AG04449 (cell line): ENCODE measurements at regions not wholly inside any gene's neighbourhood (a gene's known extent, or its start where the extent isn't known, plus 50 kb on each side); places are given as distances from the start of the nearest gene placed in this dataset.

Experiments
- CTCF ChIA-PET: fragments of 350-600 bp; formaldehyde crosslinking; extraction: SDS; loops from one replicate; lab custom pipeline; 2021; ENCODE audit warnings: antibody characterized with exemption; lab: Yijun Ruan, JAX
- POLR2A ChIA-PET: fragments of 400-600, 350-600 bp; formaldehyde crosslinking; extraction: SDS; loops from one replicate; lab custom pipeline; 2020; ENCODE audit warnings: antibody characterized with exemption, inconsistent platforms; lab: Yijun Ruan, JAX
- DNase-seq: peaks from one replicate; pipeline ENCODE4 v3.0.0-alpha.2; 2010; ENCODE audit warnings: low read depth, low spot score
- H3K4me3 ChIP-seq: 2 replicates; pipeline ENCODE4 v1.5.1; 2011; ENCODE audit warnings: low read depth, mild to moderate bottlenecking, control low read depth, low read length
- CTCF ChIP-seq: IDR thresholded peaks from one replicate; pipeline ENCODE4 v1.5.1; 2011; ENCODE audit warnings: mild to moderate bottlenecking, moderate library complexity, low read length, control low read depth, inconsistent platforms; ENCODE audit not compliant: insufficient read depth; ENCODE audit errors: missing control alignments

- DNase-seq, result no peak
- no peak overlapping the region for H3K4me3 ChIP-seq
- no peak for TF ChIP-seq CTCF
- ChIA-PET CTCF (interaction anchor here (1.0 kb wide), 1 partner anchor 49 kb away, joined by 3 read pairs; no protein-coding TSS in a partner anchor), POLR2A (no interaction called here)
Measured at GRCh38 chr17:79342376-79342775, 267.8 kb downstream of the ENGASE start.

- ChIA-PET POLR2A (no interaction called here), CTCF (interaction anchor here (1.0 kb wide), 1 partner anchor 50 kb away, joined by 3 read pairs; no protein-coding TSS in a partner anchor)
- TF ChIP-seq CTCF, result no peak
Measured at GRCh38 chr17:79341816-79342215, 267.2 kb downstream of the ENGASE start.

GRCh38 chr17:79341222-79341780 lies 266.7 kb downstream of the ENGASE start:
- TF ChIP-seq CTCF, result no peak
- no peak overlapping the region for H3K4me3 ChIP-seq
- CTCF ChIA-PET, result interaction anchor here (1.0 kb wide), 1 partner anchor 50 kb away, joined by 3 read pairs; no protein-coding TSS in a partner anchor
- POLR2A ChIA-PET, result no interaction called here
- DNase-seq, result no peak

More at GRCh38 chr17:79341816-79342215, 267.2 kb downstream of the ENGASE start:
- DNase-seq, result no peak
- H3K4me3 ChIP-seq, result no peak overlapping the region

- H3K4me3 ChIP-seq, result no peak overlapping the region
- TF ChIP-seq CTCF, result no peak
- no peak for DNase-seq
- ChIA-PET CTCF (no interaction called here), POLR2A (no interaction called here)
Measured at GRCh38 chr17:79340333-79341221, 266.0 kb downstream of the ENGASE start.

- TF ChIP-seq CTCF, result no peak
Measured at GRCh38 chr17:79339321-79339720, 264.7 kb downstream of the ENGASE start.

GRCh38 chr17:79338604-79339003 lies 264.0 kb downstream of the ENGASE start:
- no peak for DNase-seq
- no peak overlapping the region for H3K4me3 ChIP-seq
- POLR2A ChIA-PET, result no interaction called here
- no peak for TF ChIP-seq CTCF
- CTCF ChIA-PET, result no interaction called here

More at GRCh38 chr17:79339321-79339720, 264.7 kb downstream of the ENGASE start:
- POLR2A ChIA-PET, result no interaction called here
- no peak overlapping the region for H3K4me3 ChIP-seq
- no peak for DNase-seq
- CTCF ChIA-PET, result no interaction called here
